Lower leg skin (tissue), 3 donors: ENCODE measurements at regions not wholly inside any gene's neighbourhood (a gene's known extent, or its start where the extent isn't known, plus 50 kb on each side); places are given as distances from the start of the nearest gene placed in this dataset.

Source experiments
- CTCF ChIP-seq, 3 donors: fragments of 450-650 bp; IDR thresholded peaks; one replicate each; pipeline ENCODE4 v1.5.1; 2016; ENCODE audit warnings: antibody characterized with exemption in 3 of 3, mild to moderate bottlenecking in 3 of 3, moderate library complexity in 2 of 3
- POLR2A ChIP-seq, 2 donors: fragments of 450-650 bp; IDR thresholded peaks; one replicate each; pipeline ENCODE4 v1.6.1; 2016 to 2017; ENCODE audit warnings: antibody characterized with exemption in 2 of 2, mild to moderate bottlenecking in 1 of 2, moderate library complexity in 1 of 2

- TF ChIP-seq POLR2A (IDR thresholded peaks at IDR 0.05) (no peak), CTCF (IDR thresholded peaks at IDR 0.05) (no peak)
These were observed 136.9 kb downstream of the COPS8 start for GRCh38 chr2:237222601-237223041.
